Motor neuron (in vitro differentiated cells): ENCODE measurements at regions not wholly inside any gene's neighbourhood (a gene's known extent, or its start where the extent isn't known, plus 50 kb on each side); places are given as distances from the start of the nearest gene placed in this dataset.

Experiments used
- ATAC-seq, 8 experiments: fragments of 200-7000 bp; cut with Tn5 transposase; replicated peaks in 6 of 8; 2 replicates each; pipeline ENCODE4 v1.8.0; 2021; ENCODE audit warnings: mild to moderate bottlenecking in 8 of 8, moderate library complexity in 8 of 8
- H3K27ac ChIP-seq, 2 donors: fragments of 250-450 bp; sonication (Bioruptor Pico); 2 replicates each; pipeline ENCODE4 v1.9.0; 2021; ENCODE audit warnings: antibody characterized with exemption in 2 of 2, mild to moderate bottlenecking in 2 of 2, moderate library complexity in 1 of 2
- H3K4me1 ChIP-seq, 2 donors: fragments of 250-450 bp; sonication (Bioruptor Pico); replicated peaks in 1 of 2; 2 replicates each; pipeline ENCODE4 v1.6.1; 2021; ENCODE audit warnings: antibody characterized with exemption in 2 of 2, mild to moderate bottlenecking in 2 of 2, moderate library complexity in 1 of 2
- H3K4me3 ChIP-seq, 5 donors: fragments of 250-450 bp; sonication (Bioruptor Pico); 2 replicates each; pipeline ENCODE4 v1.9.0; 2021; ENCODE audit warnings: antibody characterized with exemption in 5 of 5, mild to moderate bottlenecking in 5 of 5, moderate library complexity in 4 of 5
- WGBS, 10 experiments: fragments of 450-650 bp; shearing (Covaris generic); methylation state at CpG; one replicate each; pipeline ENCODE4 v1.0.0; 2022; 5-methylcytosine and 5-hydroxymethylcytosine counted together
- in situ Hi-C, 9 experiments: fragments of 400-800 bp; cut with MboI; loops; one replicate each; pipeline ENCODE4 v1.15.0; 2021; ENCODE audit warnings: low sequenced_read_pairs in 9 of 9, low pct_unique_long_range_greater_than_20kb in 2 of 9; ENCODE audit not compliant: unreplicated experiment in 9 of 9

DNA sequence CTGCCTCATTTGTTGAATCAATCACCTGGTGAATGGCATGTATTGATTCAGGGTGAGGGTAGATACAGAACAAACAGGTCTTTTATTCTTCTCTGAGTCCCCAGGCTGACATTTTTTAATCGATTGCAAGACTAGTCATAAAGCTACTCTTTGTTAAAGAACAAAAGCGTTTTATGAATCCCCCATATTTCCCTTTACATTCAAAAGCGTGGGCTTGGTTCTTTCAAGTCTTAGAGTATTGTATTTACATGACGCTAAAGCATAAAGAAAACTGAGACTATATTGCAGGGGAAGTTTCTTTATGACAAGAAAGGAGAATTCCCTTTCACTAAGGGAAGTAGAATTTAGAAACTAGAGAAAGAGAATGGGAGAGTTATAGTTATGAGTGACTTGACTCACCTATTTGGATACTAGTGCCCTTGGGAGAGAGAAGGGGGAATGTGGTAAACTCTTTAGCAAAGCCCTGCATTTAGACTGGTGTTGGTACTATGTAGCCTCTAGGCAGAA is 69.3 kb upstream of the PDE5A start:
- no peak overlapping the region for H3K4me3 ChIP-seq
- H3K27ac ChIP-seq = no peak overlapping the region
- 40 to 89% (median 61%) methylated on average over 1 to 4 of the region's 4 CpGs for WGBS, 10 experiments
- no peaks in the 10 kb centered on the region for H3K4me1 ChIP-seq
- ATAC-seq = no peak
- in situ Hi-C loops = no loop called here

GRCh38 chr4:119696963-119697362 is 68.4 kb upstream of the PDE5A start:
- Histone ChIP-seq H3K4me3 (no peak overlapping the region), H3K27ac (no peak overlapping the region), H3K4me1 (no peaks in the 10 kb centered on the region)
- ATAC-seq = no peak
- in situ Hi-C loops = no loop called here

- in situ Hi-C loops = no loop called here
- WGBS, 10 experiments = 29 to 100% (median 79%) methylated on average over 1 to 2 of the region's 2 CpGs; no CpG with 5 or more reads in 2 of the 10 experiments
- H3K4me3 ChIP-seq = no peak overlapping the region
- H3K4me1 ChIP-seq = no peaks in the 10 kb centered on the region
- no peak overlapping the region for H3K27ac ChIP-seq
- no peak for ATAC-seq
Measured at GRCh38 chr4:119695216-119695615, 66.6 kb upstream of the PDE5A start.

DNA sequence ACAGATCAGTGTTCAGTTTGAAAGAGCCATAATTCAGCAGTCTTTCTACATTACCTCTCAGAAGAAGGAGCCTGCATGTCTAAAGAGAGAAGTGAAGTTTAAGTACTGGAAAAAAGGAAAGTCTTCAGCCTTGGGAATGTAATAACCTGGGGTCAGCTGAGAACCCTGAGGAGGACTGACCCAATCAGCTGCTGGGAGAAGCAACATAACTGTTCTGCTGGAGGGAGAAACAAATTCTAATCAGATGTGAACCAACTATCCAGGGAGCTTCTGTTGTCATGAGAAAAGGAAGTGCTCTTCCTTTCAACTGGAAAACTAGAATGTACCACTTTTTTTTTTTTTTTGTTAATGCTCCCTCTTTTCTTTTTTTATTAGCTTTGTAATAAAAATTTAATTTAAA is 64.5 kb upstream of the PDE5A start:
- in situ Hi-C loops = no loop called here
- no peak overlapping the region for H3K4me3 ChIP-seq

GRCh38 chr4:119692001-119692400 is 63.4 kb upstream of the PDE5A start:
- peak in 1 of 8 experiments; percentile 44 for ATAC-seq
- H3K4me3 ChIP-seq = no peak overlapping the region
- H3K4me1 ChIP-seq = no peaks in the 10 kb centered on the region
- H3K27ac ChIP-seq = no peak overlapping the region
- 0 to 100% (median 80%) methylated on average over 1 of the region's 1 CpG; no CpG with 5 or more reads in 3 of the 10 experiments for WGBS, 10 experiments
- in situ Hi-C loops = no loop called here

More for the DNA sequence above, 64.5 kb upstream of the PDE5A start:
- no peak for ATAC-seq
- Histone ChIP-seq H3K4me1 (no peaks in the 10 kb centered on the region), H3K27ac (no peak overlapping the region)

DNA sequence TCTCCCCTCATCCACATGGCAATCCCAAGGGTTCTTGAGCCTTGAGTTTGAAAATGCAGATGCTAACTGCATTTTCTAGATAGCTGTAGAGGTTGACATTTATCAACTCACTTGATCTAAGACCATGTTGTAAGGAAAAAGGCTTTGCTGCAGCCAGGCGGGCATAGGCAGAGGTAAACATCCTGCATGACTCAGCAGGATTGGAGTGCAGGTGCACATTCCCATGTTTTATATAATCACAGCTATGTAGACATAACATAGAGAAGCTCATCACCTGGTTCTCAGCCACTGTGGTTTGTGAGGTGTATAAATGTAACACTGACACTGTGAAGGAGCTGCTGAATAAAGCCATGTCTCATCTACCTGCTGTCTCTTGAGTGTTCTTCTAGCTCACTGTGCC is 62.3 kb upstream of the PDE5A start:
- 80 to 100% (median 100%) methylated on average over 1 of the region's 1 CpG; no CpG with 5 or more reads in 5 of the 10 experiments for WGBS, 10 experiments
- no peak overlapping the region for H3K4me3 ChIP-seq
- in situ Hi-C loops = no loop called here

GRCh38 chr4:119688446-119688845 is 59.8 kb upstream of the PDE5A start:
- in situ Hi-C loops = no loop called here
- ATAC-seq = no peak
- Histone ChIP-seq H3K4me3 (no peak overlapping the region), H3K27ac (no peak overlapping the region), H3K4me1 (no peaks in the 10 kb centered on the region)
- 24 to 100% (median 73%) methylated on average over 1 of the region's 1 CpG; no CpG with 5 or more reads in 1 of the 10 experiments for WGBS, 10 experiments

More for the DNA sequence above, 62.3 kb upstream of the PDE5A start:
- no peak for ATAC-seq
- no peak overlapping the region for H3K27ac ChIP-seq
- H3K4me1 ChIP-seq = no peaks in the 10 kb centered on the region

GRCh38 chr4:119684463-119684862 is 55.9 kb upstream of the PDE5A start:
- WGBS, 10 experiments = 14 to 100% (median 61%) methylated on average over 1 to 4 of the region's 4 CpGs
- Histone ChIP-seq H3K4me1 (no peaks in the 10 kb centered on the region), H3K27ac (no peak overlapping the region), H3K4me3 (no peak overlapping the region)
- ATAC-seq = no peak
- in situ Hi-C loops = no loop called here

DNA sequence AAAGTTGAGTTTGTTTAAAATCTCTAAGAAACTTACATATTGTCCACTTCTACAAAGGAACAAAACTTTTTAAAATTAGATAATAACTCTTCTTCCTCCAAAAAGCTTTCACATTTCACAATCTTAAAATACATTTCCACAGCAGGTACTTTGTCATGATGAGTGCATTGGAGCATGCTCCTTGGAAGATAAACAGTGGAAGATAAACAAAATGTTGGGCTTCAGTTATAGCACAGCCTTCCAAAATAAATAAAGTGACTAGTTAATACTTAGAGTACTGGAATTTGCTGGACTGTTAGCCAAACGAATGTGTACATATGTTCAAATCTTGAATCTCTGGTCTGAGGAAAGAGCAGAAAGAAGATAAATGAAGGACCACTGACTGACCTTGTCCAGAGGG is 54.9 kb upstream of the PDE5A start:
- no peak overlapping the region for H3K27ac ChIP-seq
- in situ Hi-C loops = no loop called here
- WGBS, 10 experiments = 0 to 100% (median 89%) methylated on average over 1 of the region's 1 CpG; no CpG with 5 or more reads in 5 of the 10 experiments
- no peak overlapping the region for H3K4me3 ChIP-seq
- no peaks in the 10 kb centered on the region for H3K4me1 ChIP-seq
- peak in 1 of 8 experiments; percentile 75 for ATAC-seq

GRCh38 chr4:119682099-119682498 is 53.5 kb upstream of the PDE5A start:
- H3K27ac ChIP-seq = no peak overlapping the region
- H3K4me1 ChIP-seq = no peaks in the 10 kb centered on the region
- H3K4me3 ChIP-seq = no peak overlapping the region
- in situ Hi-C loops = no loop called here
- 20 to 90% (median 60%) methylated on average over 1 to 2 of the region's 2 CpGs; no CpG with 5 or more reads in 3 of the 10 experiments for WGBS, 10 experiments
- peak in 3 of 8 experiments; percentile 44 to 86 (median 65) for ATAC-seq

- Histone ChIP-seq H3K4me1 (no peaks in the 10 kb centered on the region), H3K4me3 (no peak overlapping the region), H3K27ac (no peak overlapping the region)
- 0 to 69% (median 12%) methylated on average over 1 to 3 of the region's 3 CpGs for WGBS, 10 experiments
- peak in 2 of 8 experiments; percentile 17 to 37 for ATAC-seq
- in situ Hi-C loops = no loop called here
Measured at GRCh38 chr4:119679251-119679650, 50.6 kb upstream of the PDE5A start.

DNA sequence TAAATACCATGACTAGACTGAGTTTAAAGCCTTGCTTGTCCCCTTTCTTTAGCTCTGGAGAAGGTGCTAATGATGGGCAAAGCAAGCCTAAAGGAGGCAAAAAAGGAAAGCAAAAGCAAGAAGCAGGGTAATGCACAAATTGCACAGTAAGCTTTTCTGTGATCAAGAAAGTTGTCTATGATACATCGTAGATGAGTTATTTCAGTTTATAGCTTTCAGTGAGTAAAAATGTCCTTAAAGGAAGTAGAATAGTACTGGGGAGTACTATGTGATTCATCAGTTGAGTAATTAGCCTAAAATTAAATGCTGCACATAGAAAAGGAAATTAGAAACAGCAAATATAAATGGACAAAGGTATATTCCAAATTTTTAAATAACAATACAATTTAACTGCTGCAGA is 50.2 kb upstream of the PDE5A start:
- 0 to 100% (median 100%) methylated on average over 1 of the region's 1 CpG; no CpG with 5 or more reads in 1 of the 10 experiments for whole genome bisulfite sequencing, 10 experiments
- no peak for ATAC-seq
- in situ Hi-C loops = no loop called here

More for the DNA sequence above, 50.2 kb upstream of the PDE5A start:
- H3K27ac ChIP-seq = no peak overlapping the region
- H3K4me3 ChIP-seq = no peak overlapping the region
- no peaks in the 10 kb centered on the region for H3K4me1 ChIP-seq
